Fibroblast of lung (primary cell): ENCODE measurements at regions not wholly inside any gene's neighbourhood (a gene's known extent, or its start where the extent isn't known, plus 50 kb on each side); places are given as distances from the start of the nearest gene placed in this dataset.

Source experiments
- DNase-seq, 2 donors: peaks; one replicate each; pipeline versions ENCODE4 v3.0.0 to v3.0.0-alpha.2; 2010; ENCODE audit warnings: low read depth in 2 of 2
- H2AFZ ChIP-seq: 2 replicates; pipeline ENCODE4 v1.5.1; 2012; ENCODE audit warnings: low read length, control low read depth, inconsistent platforms
- H3K27ac ChIP-seq: 2 replicates; pipeline ENCODE4 v1.5.1; 2011; ENCODE audit warnings: low read length, control low read depth; ENCODE audit not compliant: insufficient read depth
- H3K27me3 ChIP-seq: 2 replicates; pipeline ENCODE4 v1.5.1; 2011; ENCODE audit warnings: mild to moderate bottlenecking, low read length; ENCODE audit not compliant: control insufficient read depth, insufficient read depth
- H3K36me3 ChIP-seq: 2 replicates; pipeline ENCODE4 v1.5.1; 2011; ENCODE audit warnings: low read length; ENCODE audit not compliant: control insufficient read depth, insufficient read depth
- H3K4me1 ChIP-seq: 2 replicates; pipeline ENCODE4 v1.5.1; 2011; ENCODE audit warnings: low read length; ENCODE audit not compliant: control insufficient read depth, insufficient read depth; ENCODE audit errors: extremely low read depth
- H3K4me2 ChIP-seq: 2 replicates; pipeline ENCODE4 v1.5.1; 2011; ENCODE audit warnings: low read length, control low read depth; ENCODE audit not compliant: insufficient read depth; ENCODE audit errors: extremely low read depth
- H3K4me3 ChIP-seq, 4 experiments: fragments of 200-600 bp in 1 of 4; sonication (generic) in 1 of 4; replicated peaks in 1 of 4; 2 replicates each; pipeline ENCODE4 v1.5.1; 2011 to 2016; ENCODE audit warnings: low read length in 4 of 4, low read depth in 3 of 4, mild to moderate bottlenecking in 3 of 4, control low read depth in 2 of 4, inconsistent platforms in 1 of 4, mixed read lengths in 1 of 4; ENCODE audit not compliant: insufficient read depth in 1 of 4; ENCODE audit errors: control extremely low read depth in 1 of 4
- H3K79me2 ChIP-seq: 2 replicates; pipeline ENCODE4 v1.5.1; 2012; ENCODE audit warnings: mild to moderate bottlenecking, low read length, inconsistent platforms; ENCODE audit not compliant: control insufficient read depth, insufficient read depth
- H3K9ac ChIP-seq: 2 replicates; pipeline ENCODE4 v1.5.1; 2011; ENCODE audit warnings: mild to moderate bottlenecking, low read length, control low read depth; ENCODE audit not compliant: insufficient read depth
- H3K9me3 ChIP-seq: 2 replicates; pipeline ENCODE4 v1.5.1; 2012; ENCODE audit warnings: low read depth, low read length; ENCODE audit not compliant: control insufficient read depth, insufficient read depth
- H4K20me1 ChIP-seq: 2 replicates; pipeline ENCODE4 v1.5.1; 2011; ENCODE audit warnings: low read length; ENCODE audit not compliant: control insufficient read depth, insufficient read depth; ENCODE audit errors: extremely low read depth
- EZH2 ChIP-seq: IDR thresholded peaks from 2 replicates; pipeline ENCODE4 v1.5.1; 2012; ENCODE audit warnings: low read length, control low read depth, mild to moderate bottlenecking; ENCODE audit errors: missing control alignments
- TF ChIP-seq, protein P1 (sequence below), 2 donors: IDR thresholded peaks in 1 of 2; conservative IDR thresholded peaks in 1 of 2; 1 replicate in 1 of 2; 2 replicates in 1 of 2; pipeline ENCODE4 v1.5.1; 2011 to 2012; ENCODE audit warnings: low read length in 2 of 2, control low read depth in 1 of 2, inconsistent platforms in 1 of 2, low read depth in 1 of 2, mild to moderate bottlenecking in 1 of 2

DNA sequence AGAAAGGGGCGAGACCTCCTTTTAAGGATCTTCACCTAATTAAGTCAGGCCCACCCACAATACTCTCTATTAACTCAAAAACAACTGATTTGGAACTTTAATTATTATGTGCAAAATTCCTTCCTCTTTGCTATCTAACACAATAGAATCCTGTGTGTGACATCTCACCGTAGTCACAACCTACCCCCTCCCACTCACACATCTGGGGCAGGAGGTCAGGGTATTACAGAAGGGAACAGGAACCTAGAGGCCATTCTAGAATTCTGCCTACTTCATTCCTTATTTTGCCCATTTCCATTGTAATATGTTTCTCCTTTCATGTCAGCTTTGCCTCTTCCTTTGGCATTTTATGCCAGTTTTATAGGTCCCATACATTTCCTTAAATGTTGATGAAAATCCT lies 829.3 kb upstream of the ID2 start:
- TF ChIP-seq EZH2 = no peak
- TF ChIP-seq, protein P1, sequence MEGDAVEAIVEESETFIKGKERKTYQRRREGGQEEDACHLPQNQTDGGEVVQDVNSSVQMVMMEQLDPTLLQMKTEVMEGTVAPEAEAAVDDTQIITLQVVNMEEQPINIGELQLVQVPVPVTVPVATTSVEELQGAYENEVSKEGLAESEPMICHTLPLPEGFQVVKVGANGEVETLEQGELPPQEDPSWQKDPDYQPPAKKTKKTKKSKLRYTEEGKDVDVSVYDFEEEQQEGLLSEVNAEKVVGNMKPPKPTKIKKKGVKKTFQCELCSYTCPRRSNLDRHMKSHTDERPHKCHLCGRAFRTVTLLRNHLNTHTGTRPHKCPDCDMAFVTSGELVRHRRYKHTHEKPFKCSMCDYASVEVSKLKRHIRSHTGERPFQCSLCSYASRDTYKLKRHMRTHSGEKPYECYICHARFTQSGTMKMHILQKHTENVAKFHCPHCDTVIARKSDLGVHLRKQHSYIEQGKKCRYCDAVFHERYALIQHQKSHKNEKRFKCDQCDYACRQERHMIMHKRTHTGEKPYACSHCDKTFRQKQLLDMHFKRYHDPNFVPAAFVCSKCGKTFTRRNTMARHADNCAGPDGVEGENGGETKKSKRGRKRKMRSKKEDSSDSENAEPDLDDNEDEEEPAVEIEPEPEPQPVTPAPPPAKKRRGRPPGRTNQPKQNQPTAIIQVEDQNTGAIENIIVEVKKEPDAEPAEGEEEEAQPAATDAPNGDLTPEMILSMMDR (conservative IDR thresholded peaks at IDR 0.05 in 1 of 2, IDR thresholded peaks at IDR 0.05 in 1 of 2; ENCODE audit: low read depth in 1 of 2, low read length in 2 of 2) = no peak
- H3K9ac ChIP-seq = no peak overlapping the region
- H3K79me2 ChIP-seq = no peaks in the 10 kb centered on the region
- H3K27me3 ChIP-seq = no peaks in the 10 kb centered on the region
- H3K4me3 ChIP-seq = no peak overlapping the region
- H3K4me2 ChIP-seq = no peak overlapping the region
- no peaks in the 10 kb centered on the region for H3K36me3 ChIP-seq
- no peaks in the 10 kb centered on the region for H3K9me3 ChIP-seq
- no peak overlapping the region for H3K27ac ChIP-seq
- H4K20me1 ChIP-seq = no peaks in the 10 kb centered on the region
- no peak for DNase-seq
- no peaks in the 10 kb centered on the region for H3K4me1 ChIP-seq
- no peak overlapping the region for H2AFZ ChIP-seq

DNA sequence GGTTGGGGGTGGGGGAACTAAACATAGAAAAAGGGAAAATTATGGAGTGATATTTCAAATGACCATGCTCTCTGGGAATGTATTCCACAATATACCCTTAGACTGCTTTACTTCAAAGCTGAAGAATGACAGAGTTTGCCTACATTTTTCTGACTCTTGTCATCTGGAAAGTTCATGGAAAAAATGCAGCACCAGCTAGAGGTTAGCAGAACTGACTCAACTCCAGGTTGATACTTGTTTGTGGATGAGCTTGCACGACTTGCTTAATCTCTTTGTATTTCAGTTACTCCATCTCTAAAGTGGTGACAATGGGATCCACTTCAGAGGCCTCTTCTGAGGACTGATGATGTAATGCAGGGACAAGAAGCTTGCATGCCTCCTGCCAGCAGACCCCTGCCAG lies 824.0 kb upstream of the ID2 start:
- Histone ChIP-seq H2AFZ (no peak overlapping the region), H3K4me3 (no peak overlapping the region), H3K36me3 (no peaks in the 10 kb centered on the region), H3K27ac (no peak overlapping the region), H3K4me1 (no peaks in the 10 kb centered on the region), H4K20me1 (no peaks in the 10 kb centered on the region), H3K9me3 (no peaks in the 10 kb centered on the region), H3K9ac (no peak overlapping the region), H3K27me3 (no peaks in the 10 kb centered on the region), H3K4me2 (no peak overlapping the region), H3K79me2 (no peaks in the 10 kb centered on the region)
- DNase-seq = peak in 1 of 2 donors; percentile 74
- TF ChIP-seq EZH2 = no peak
- TF ChIP-seq, protein P1 (conservative IDR thresholded peaks at IDR 0.05 in 1 of 2, IDR thresholded peaks at IDR 0.05 in 1 of 2; ENCODE audit: low read depth in 1 of 2, low read length in 2 of 2) = no peak

DNA sequence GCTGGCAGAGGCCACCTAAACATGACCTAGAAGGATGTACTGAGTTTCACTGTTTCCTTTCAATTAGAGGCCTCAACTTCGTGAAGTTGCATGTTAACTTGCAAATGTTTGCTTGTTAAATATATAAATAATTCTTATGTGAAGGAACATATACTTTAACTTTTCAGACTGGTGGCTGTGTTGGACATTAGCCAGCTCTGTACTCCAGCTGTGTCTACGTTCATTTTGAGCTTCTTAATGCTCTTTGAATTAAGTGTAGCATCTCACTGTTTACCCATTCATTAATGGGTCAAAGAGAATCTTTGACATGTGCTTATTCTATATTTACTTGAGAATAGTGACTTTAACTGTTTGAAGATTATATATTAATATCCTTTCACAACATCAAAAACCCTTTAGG lies 823.2 kb upstream of the ID2 start:
- Histone ChIP-seq H3K4me3 (no peak overlapping the region), H3K4me1 (no peaks in the 10 kb centered on the region), H3K27me3 (no peaks in the 10 kb centered on the region), H4K20me1 (no peaks in the 10 kb centered on the region), H3K79me2 (no peaks in the 10 kb centered on the region), H3K27ac (no peak overlapping the region), H3K9ac (no peak overlapping the region), H3K9me3 (no peaks in the 10 kb centered on the region), H2AFZ (no peak overlapping the region), H3K36me3 (no peaks in the 10 kb centered on the region), H3K4me2 (no peak overlapping the region)
- TF ChIP-seq, protein P1 (conservative IDR thresholded peaks at IDR 0.05 in 1 of 2, IDR thresholded peaks at IDR 0.05 in 1 of 2; ENCODE audit: low read depth in 1 of 2, low read length in 2 of 2) = no peak
- TF ChIP-seq EZH2 = no peak
- no peak for DNase-seq
